GM12878 (cell line): ENCODE measurements at regions not wholly inside any gene's neighbourhood (a gene's known extent, or its start where the extent isn't known, plus 50 kb on each side); places are given as distances from the start of the nearest gene placed in this dataset.

Source experiments
- ATAC-seq: fragments of 200-7000 bp; cut with Tn5 transposase; 3 replicates; pipeline ENCODE4 v1.9.1; 2020; ENCODE audit warnings: mild to moderate bottlenecking, moderate library complexity
- BruUV-seq: library from RNA; stranded (reverse); fragments of 400-500 nt; replicated peaks from 2 replicates; lab custom pipeline; 2021; lab: Mats Ljungman, UMichigan
- CTCF ChIA-PET: fragments of 300-600 bp; sonication (Branson Sonifier 250); formaldehyde crosslinking; extraction: SDS; loops from one replicate; lab custom pipeline; 2021; ENCODE audit warnings: inconsistent platforms; lab: Yijun Ruan, JAX
- POLR2A ChIA-PET: fragments of 350-600 bp; formaldehyde crosslinking; extraction: SDS; loops from one replicate; lab custom pipeline; 2021; ENCODE audit warnings: inconsistent platforms; lab: Charles Lee
- RAD21 ChIA-PET: fragments of 300-600 bp; sonication (Branson Sonifier 250); formaldehyde crosslinking; loops from one replicate; lab custom pipeline; 2023; ENCODE audit warnings: antibody characterized with exemption; ENCODE audit not compliant: unreplicated experiment; lab: Charles Lee
- SMC1A ChIA-PET: fragments of 300-600 bp; sonication (Branson Sonifier 250); formaldehyde crosslinking; loops from one replicate; lab custom pipeline; 2023; ENCODE audit not compliant: unreplicated experiment, uncharacterized antibody; lab: Charles Lee
- DNase-seq: peaks from one replicate; pipeline ENCODE4 v3.0.0-alpha.2; 2011; ENCODE audit warnings: low read depth, low spot score
- FAIRE-seq: peaks from 3 replicates; lab custom pipeline; 2011; peaks lifted over from hg19 to GRCh38; lab: Jason Lieb, UNC
- H2AFZ ChIP-seq: 2 replicates; pipeline ENCODE4 v1.6.0; 2011; ENCODE audit warnings: low read depth, low read length, control low read depth; ENCODE audit not compliant: control insufficient read depth
- H3K27ac ChIP-seq: 2 replicates; pipeline ENCODE4 v1.5.1; 2011; ENCODE audit warnings: control low read depth; ENCODE audit not compliant: control insufficient read depth, insufficient read depth
- H3K27me3 ChIP-seq, 2 experiments: replicated peaks in 1 of 2; 2 replicates each; pipeline versions ENCODE4 v1.6.0 to v1.6.1; 2011; ENCODE audit warnings: low read length in 1 of 2; ENCODE audit not compliant: control insufficient read depth in 2 of 2, insufficient read depth in 2 of 2
- H3K36me3 ChIP-seq, 2 experiments: 2 replicates each; pipeline ENCODE4 v1.5.1; 2011; ENCODE audit warnings: low read length in 1 of 2; ENCODE audit not compliant: control insufficient read depth in 2 of 2, insufficient read depth in 2 of 2
- H3K4me1 ChIP-seq: 2 replicates; pipeline ENCODE4 v1.6.1; 2011; ENCODE audit warnings: mild to moderate bottlenecking, low read length, moderate library complexity, mixed read lengths; ENCODE audit not compliant: control insufficient read depth, insufficient read depth
- H3K4me2 ChIP-seq: 2 replicates; pipeline ENCODE4 v1.6.0; 2011; ENCODE audit warnings: control low read depth; ENCODE audit not compliant: control insufficient read depth, insufficient read depth
- H3K4me3 ChIP-seq: fragments of 200-600 bp; sonication (generic); 2 replicates; pipeline ENCODE4 v1.5.1; 2016
- H3K79me2 ChIP-seq: 2 replicates; pipeline ENCODE4 v1.6.0; 2011; ENCODE audit warnings: low read length; ENCODE audit not compliant: control insufficient read depth, insufficient read depth
- H3K9ac ChIP-seq: 2 replicates; pipeline ENCODE4 v1.8.0; 2011; ENCODE audit warnings: low read length, control low read depth, mixed read lengths; ENCODE audit not compliant: control insufficient read depth, insufficient read depth
- H3K9me3 ChIP-seq: replicated peaks from 3 replicates; pipeline ENCODE4 v1.5.1; 2011; ENCODE audit warnings: mild to moderate bottlenecking, low read length; ENCODE audit not compliant: control insufficient read depth, insufficient read depth
- H4K20me1 ChIP-seq: 2 replicates; pipeline ENCODE4 v1.6.0; 2011; ENCODE audit not compliant: control insufficient read depth, insufficient read depth
- BACH1 ChIP-seq: fragments of 450-650 bp; IDR thresholded peaks from 2 replicates; pipeline ENCODE4 v1.6.1; 2017; ENCODE audit warnings: mild to moderate bottlenecking, borderline replicate concordance
- BRCA1 ChIP-seq: IDR thresholded peaks from 2 replicates; pipeline ENCODE4 v1.6.1; 2011; ENCODE audit warnings: low read depth, low read length, improper control_type of control experiment
- CBFB ChIP-seq: IDR thresholded peaks from 2 replicates; pipeline ENCODE4 v1.6.1; 2016; ENCODE audit warnings: antibody characterized with exemption, low read depth
- CBX5 ChIP-seq: sonication (generic); IDR thresholded peaks from 2 replicates; pipeline ENCODE4 v1.6.1; 2016; ENCODE audit warnings: low read depth, moderate library complexity, mild to moderate bottlenecking, inconsistent platforms
- CEBPZ ChIP-seq: fragments of 150-350 bp; IDR thresholded peaks from 2 replicates; pipeline ENCODE4 v1.6.1; 2016; ENCODE audit warnings: low read depth, low read length
- CHD4 ChIP-seq: fragments of 200-600 bp; sonication (generic); IDR thresholded peaks from 2 replicates; pipeline ENCODE4 v1.6.1; 2016; ENCODE audit warnings: mild to moderate bottlenecking
- EZH2 ChIP-seq: IDR thresholded peaks from 2 replicates; pipeline ENCODE4 v1.6.1; 2012; ENCODE audit warnings: low read depth, mild to moderate bottlenecking, control low read depth, inconsistent platforms, low read length, borderline replicate concordance; ENCODE audit not compliant: control insufficient read depth
- KDM1A ChIP-seq: fragments of 200-600 bp; sonication (generic); IDR thresholded peaks from 2 replicates; pipeline ENCODE4 v1.6.1; 2016; ENCODE audit warnings: borderline replicate concordance
- MXI1 ChIP-seq: fragments of 150-350 bp; IDR thresholded peaks from 2 replicates; pipeline ENCODE4 v1.6.1; 2011; ENCODE audit warnings: low read depth, mild to moderate bottlenecking, inconsistent platforms, low read length, improper control_type of control experiment
- RAD51 ChIP-seq: fragments of 450-650 bp; IDR thresholded peaks from 2 replicates; pipeline ENCODE4 v1.6.1; 2016; ENCODE audit warnings: moderate library complexity, mild to moderate bottlenecking, inconsistent platforms
- RUNX3 ChIP-seq: IDR thresholded peaks from 2 replicates; pipeline ENCODE4 v1.6.1; 2012; ENCODE audit warnings: low read length, inconsistent platforms
- STAT3 ChIP-seq: IDR thresholded peaks from 2 replicates; pipeline ENCODE4 v1.6.1; 2011; ENCODE audit warnings: low read depth, low read length, improper control_type of control experiment
- ZNF207 ChIP-seq: fragments of 450-650 bp; IDR thresholded peaks from 2 replicates; pipeline ENCODE4 v1.6.1; 2014; ENCODE audit warnings: antibody characterized with exemption, mild to moderate bottlenecking, borderline replicate concordance
- WGBS: methylation state at CpG from one replicate; pipeline ENCODE4 v1.1.6; 2016; ENCODE audit warnings: low lambda C conversion rate; ENCODE audit not compliant: insufficient replicate concordance, insufficient coverage; ENCODE audit errors: missing lambda C conversion rate; 5-methylcytosine and 5-hydroxymethylcytosine counted together
- in situ Hi-C: fragments of 300-500 bp; cut with MboI; formaldehyde crosslinking; loops from 9 replicates; pipeline ENCODE4 v1.14.3; 2018; ENCODE audit warnings: mixed read lengths
- intact Hi-C: fragments of 100-400 bp; cut with micrococcal nuclease; formaldehyde crosslinking; loops from one replicate; pipeline ENCODE4 v1.14.2; 2022; ENCODE audit not compliant: unreplicated experiment
- TF ChIP-seq, protein P1 (sequence below): IDR thresholded peaks from 2 replicates; pipeline ENCODE4 v1.6.1; 2011; ENCODE audit warnings: low read depth, low read length, improper control_type of control experiment, borderline replicate concordance
- TF ChIP-seq, protein P2 (sequence below): IDR thresholded peaks from 2 replicates; pipeline ENCODE4 v1.6.1; 2012; ENCODE audit warnings: improper control_type of control experiment, low read depth, low read length; ENCODE audit not compliant: insufficient replicate concordance
- TF ChIP-seq, protein P3 (sequence below): fragments of 450-650 bp; IDR thresholded peaks from 2 replicates; pipeline ENCODE4 v1.6.1; 2016; ENCODE audit warnings: mild to moderate bottlenecking

- Histone ChIP-seq H4K20me1 (no peaks in the 10 kb centered on the region), H3K4me2 (no peak overlapping the region), H3K9me3 (no peaks in the 10 kb centered on the region), H3K9ac (no peak overlapping the region), H2AFZ (no peak overlapping the region), H3K27me3 (no peaks in the 10 kb centered on the region), H3K27ac (no peak overlapping the region), H3K4me3 (no peak overlapping the region), H3K79me2 (no peaks in the 10 kb centered on the region), H3K36me3 (no peaks in the 10 kb centered on the region), H3K4me1 (no peaks in the 10 kb centered on the region)
- ATAC-seq (no peak), DNase-seq (no peak), FAIRE-seq (no peak)
- POLR2A ChIA-PET: no interaction called here
- BruUV-seq: no TSS peak
- in situ Hi-C loops: no loop called here
- SMC1A ChIA-PET: no interaction called here
- intact Hi-C loops: no loop called here
- 62% methylated on average over 8 of the region's 8 CpGs for WGBS
- CTCF ChIA-PET: no interaction called here
- RAD21 ChIA-PET: no interaction called here
- TF ChIP-seq ZNF207 (no peak), KDM1A (no peak), CBFB (no peak), CEBPZ (no peak), MXI1 (no peak), BRCA1 (no peak), CBX5 (no peak), STAT3 (no peak), CHD4 (no peak), BACH1 (no peak), EZH2 (no peak), RUNX3 (no peak), RAD51 (no peak)
- TF ChIP-seq, protein P1, sequence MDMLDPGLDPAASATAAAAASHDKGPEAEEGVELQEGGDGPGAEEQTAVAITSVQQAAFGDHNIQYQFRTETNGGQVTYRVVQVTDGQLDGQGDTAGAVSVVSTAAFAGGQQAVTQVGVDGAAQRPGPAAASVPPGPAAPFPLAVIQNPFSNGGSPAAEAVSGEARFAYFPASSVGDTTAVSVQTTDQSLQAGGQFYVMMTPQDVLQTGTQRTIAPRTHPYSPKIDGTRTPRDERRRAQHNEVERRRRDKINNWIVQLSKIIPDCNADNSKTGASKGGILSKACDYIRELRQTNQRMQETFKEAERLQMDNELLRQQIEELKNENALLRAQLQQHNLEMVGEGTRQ: no peak
- TF ChIP-seq, protein P2, sequence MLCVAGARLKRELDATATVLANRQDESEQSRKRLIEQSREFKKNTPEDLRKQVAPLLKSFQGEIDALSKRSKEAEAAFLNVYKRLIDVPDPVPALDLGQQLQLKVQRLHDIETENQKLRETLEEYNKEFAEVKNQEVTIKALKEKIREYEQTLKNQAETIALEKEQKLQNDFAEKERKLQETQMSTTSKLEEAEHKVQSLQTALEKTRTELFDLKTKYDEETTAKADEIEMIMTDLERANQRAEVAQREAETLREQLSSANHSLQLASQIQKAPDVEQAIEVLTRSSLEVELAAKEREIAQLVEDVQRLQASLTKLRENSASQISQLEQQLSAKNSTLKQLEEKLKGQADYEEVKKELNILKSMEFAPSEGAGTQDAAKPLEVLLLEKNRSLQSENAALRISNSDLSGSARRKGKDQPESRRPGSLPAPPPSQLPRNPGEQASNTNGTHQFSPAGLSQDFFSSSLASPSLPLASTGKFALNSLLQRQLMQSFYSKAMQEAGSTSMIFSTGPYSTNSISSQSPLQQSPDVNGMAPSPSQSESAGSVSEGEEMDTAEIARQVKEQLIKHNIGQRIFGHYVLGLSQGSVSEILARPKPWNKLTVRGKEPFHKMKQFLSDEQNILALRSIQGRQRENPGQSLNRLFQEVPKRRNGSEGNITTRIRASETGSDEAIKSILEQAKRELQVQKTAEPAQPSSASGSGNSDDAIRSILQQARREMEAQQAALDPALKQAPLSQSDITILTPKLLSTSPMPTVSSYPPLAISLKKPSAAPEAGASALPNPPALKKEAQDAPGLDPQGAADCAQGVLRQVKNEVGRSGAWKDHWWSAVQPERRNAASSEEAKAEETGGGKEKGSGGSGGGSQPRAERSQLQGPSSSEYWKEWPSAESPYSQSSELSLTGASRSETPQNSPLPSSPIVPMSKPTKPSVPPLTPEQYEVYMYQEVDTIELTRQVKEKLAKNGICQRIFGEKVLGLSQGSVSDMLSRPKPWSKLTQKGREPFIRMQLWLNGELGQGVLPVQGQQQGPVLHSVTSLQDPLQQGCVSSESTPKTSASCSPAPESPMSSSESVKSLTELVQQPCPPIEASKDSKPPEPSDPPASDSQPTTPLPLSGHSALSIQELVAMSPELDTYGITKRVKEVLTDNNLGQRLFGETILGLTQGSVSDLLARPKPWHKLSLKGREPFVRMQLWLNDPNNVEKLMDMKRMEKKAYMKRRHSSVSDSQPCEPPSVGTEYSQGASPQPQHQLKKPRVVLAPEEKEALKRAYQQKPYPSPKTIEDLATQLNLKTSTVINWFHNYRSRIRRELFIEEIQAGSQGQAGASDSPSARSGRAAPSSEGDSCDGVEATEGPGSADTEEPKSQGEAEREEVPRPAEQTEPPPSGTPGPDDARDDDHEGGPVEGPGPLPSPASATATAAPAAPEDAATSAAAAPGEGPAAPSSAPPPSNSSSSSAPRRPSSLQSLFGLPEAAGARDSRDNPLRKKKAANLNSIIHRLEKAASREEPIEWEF: no peak
- TF ChIP-seq, protein P3, sequence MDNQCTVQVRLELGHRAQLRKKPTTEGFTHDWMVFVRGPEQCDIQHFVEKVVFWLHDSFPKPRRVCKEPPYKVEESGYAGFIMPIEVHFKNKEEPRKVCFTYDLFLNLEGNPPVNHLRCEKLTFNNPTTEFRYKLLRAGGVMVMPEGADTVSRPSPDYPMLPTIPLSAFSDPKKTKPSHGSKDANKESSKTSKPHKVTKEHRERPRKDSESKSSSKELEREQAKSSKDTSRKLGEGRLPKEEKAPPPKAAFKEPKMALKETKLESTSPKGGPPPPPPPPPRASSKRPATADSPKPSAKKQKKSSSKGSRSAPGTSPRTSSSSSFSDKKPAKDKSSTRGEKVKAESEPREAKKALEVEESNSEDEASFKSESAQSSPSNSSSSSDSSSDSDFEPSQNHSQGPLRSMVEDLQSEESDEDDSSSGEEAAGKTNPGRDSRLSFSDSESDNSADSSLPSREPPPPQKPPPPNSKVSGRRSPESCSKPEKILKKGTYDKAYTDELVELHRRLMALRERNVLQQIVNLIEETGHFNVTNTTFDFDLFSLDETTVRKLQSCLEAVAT: no peak
Measured at GRCh38 chr9:88202321-88202720, 64.0 kb upstream of the SPATA31C2 start.
